Vagina (tissue), 2 donors: ENCODE measurements at regions not wholly inside any gene's neighbourhood (a gene's known extent, or its start where the extent isn't known, plus 50 kb on each side); places are given as distances from the start of the nearest gene placed in this dataset.

Experiments
- CTCF ChIP-seq, 3 experiments: fragments of 450-650 bp in 2 of 3; fragments of 200-600 bp in 1 of 3; sonication (generic) in 1 of 3; IDR thresholded peaks; one replicate each; pipeline ENCODE4 v1.5.1; 2017 to 2019; ENCODE audit warnings: antibody characterized with exemption in 3 of 3, mild to moderate bottlenecking in 2 of 3, moderate library complexity in 2 of 3
- POLR2A ChIP-seq, 2 donors: fragments of 450-650 bp; IDR thresholded peaks; one replicate each; pipeline ENCODE4 v1.6.1; 2017; ENCODE audit warnings: antibody characterized with exemption in 2 of 2, mild to moderate bottlenecking in 2 of 2, moderate library complexity in 2 of 2

- TF ChIP-seq CTCF (IDR thresholded peaks at IDR 0.05) (no peak), POLR2A (IDR thresholded peaks at IDR 0.05) (no peak)
Observed at GRCh38 chr1:70819231-70819630, 228.4 kb downstream of the PTGER3 start.
